Breast epithelium (tissue), 3 donors: ENCODE measurements at regions not wholly inside any gene's neighbourhood (a gene's known extent, or its start where the extent isn't known, plus 50 kb on each side); places are given as distances from the start of the nearest gene placed in this dataset.

Experiments
- CTCF ChIP-seq, 3 donors: fragments of 450-650 bp; IDR thresholded peaks; one replicate each; pipeline ENCODE4 v1.5.1; 2016 to 2017; ENCODE audit warnings: antibody characterized with exemption in 3 of 3, mild to moderate bottlenecking in 3 of 3, moderate library complexity in 3 of 3
- POLR2A ChIP-seq: fragments of 450-650 bp; IDR thresholded peaks from one replicate; pipeline ENCODE4 v1.6.1; 2016; ENCODE audit warnings: antibody characterized with exemption, mild to moderate bottlenecking, moderate library complexity
- POLR2AphosphoS5 ChIP-seq, 3 donors: sonication (generic); formaldehyde crosslinking; IDR thresholded peaks; one replicate each; pipeline ENCODE4 v1.6.1; 2017; ENCODE audit warnings: antibody characterized with exemption in 3 of 3

- TF ChIP-seq POLR2A = no peak
- TF ChIP-seq CTCF (IDR thresholded peaks at IDR 0.05) = no peak
- no peak for TF ChIP-seq POLR2AphosphoS5 (IDR thresholded peaks at IDR 0.05)
Measured at GRCh38 chr17:34117811-34118210, 137.3 kb upstream of the CCL2 start.
